ENCODE measurements at regions not wholly inside any gene's neighbourhood (a gene's known extent, or its start where the extent isn't known, plus 50 kb on each side); places are given as distances from the start of the nearest gene placed in this dataset.

DNA sequence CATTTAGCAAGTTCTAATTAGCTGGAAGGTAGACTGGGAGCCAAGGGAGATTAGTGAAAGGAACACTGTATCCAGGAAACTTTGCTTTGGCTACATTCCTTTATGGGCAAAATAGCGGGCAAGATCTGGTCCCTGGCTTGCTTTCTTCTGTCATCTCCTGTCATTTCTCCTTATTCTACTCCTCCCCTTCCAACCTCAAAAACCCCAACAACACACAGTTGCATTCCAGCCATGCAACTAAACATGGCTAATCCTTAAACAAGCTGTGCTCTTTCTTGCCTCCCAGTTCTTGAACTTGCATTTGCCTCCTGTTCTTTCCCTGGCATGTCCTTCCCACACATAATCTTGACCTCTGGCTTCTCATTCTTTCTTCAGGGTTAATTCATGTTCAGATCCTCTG is 59.5 kb upstream of the CDCA7L start:
- H2BK120ac ChIP-seq (ENCODE audit: low read depth, low read length, poor library complexity, severe bottlenecking): no peak overlapping the region
- TF ChIP-seq, protein P1, sequence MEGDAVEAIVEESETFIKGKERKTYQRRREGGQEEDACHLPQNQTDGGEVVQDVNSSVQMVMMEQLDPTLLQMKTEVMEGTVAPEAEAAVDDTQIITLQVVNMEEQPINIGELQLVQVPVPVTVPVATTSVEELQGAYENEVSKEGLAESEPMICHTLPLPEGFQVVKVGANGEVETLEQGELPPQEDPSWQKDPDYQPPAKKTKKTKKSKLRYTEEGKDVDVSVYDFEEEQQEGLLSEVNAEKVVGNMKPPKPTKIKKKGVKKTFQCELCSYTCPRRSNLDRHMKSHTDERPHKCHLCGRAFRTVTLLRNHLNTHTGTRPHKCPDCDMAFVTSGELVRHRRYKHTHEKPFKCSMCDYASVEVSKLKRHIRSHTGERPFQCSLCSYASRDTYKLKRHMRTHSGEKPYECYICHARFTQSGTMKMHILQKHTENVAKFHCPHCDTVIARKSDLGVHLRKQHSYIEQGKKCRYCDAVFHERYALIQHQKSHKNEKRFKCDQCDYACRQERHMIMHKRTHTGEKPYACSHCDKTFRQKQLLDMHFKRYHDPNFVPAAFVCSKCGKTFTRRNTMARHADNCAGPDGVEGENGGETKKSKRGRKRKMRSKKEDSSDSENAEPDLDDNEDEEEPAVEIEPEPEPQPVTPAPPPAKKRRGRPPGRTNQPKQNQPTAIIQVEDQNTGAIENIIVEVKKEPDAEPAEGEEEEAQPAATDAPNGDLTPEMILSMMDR (conservative IDR thresholded peaks at IDR 0.05): no peak
- peaks cover 3% of the 10 kb centered on the region; the same call in 1 of the 2 replicates for H3K4me1 ChIP-seq (ENCODE audit: insufficient read depth, low read length)
- DNase-seq: no peak
- no peak overlapping the region for H3K56ac ChIP-seq (ENCODE audit: insufficient read length, low read depth, low read length)
- no peaks in the 10 kb centered on the region for H3K9me3 ChIP-seq (ENCODE audit: control insufficient read depth, low read depth, low read length)
- H2BK12ac ChIP-seq (ENCODE audit: insufficient read length, low read depth, low read length): no peak overlapping the region
- no peaks in the 10 kb centered on the region for H3K9me3 Mint-ChIP-seq
- H3K14ac ChIP-seq (ENCODE audit: insufficient read depth, low read length): no peak overlapping the region
- no peaks in the 10 kb centered on the region for H3K36me3 Mint-ChIP-seq (ENCODE audit: insufficient read depth in 1 of 3, low read depth in 3 of 3)
- no peak overlapping the region for H3K23ac ChIP-seq (ENCODE audit: insufficient read length, low read depth, low read length)
- H3K79me1 ChIP-seq (ENCODE audit: insufficient read depth, low read depth, low read length, poor library complexity, severe bottlenecking): no peaks in the 10 kb centered on the region
- no peak overlapping the region for H4K5ac ChIP-seq (ENCODE audit: insufficient read length, low read depth, low read length)
- no peak overlapping the region for H2BK15ac ChIP-seq (ENCODE audit: low read depth, low read length)
- no peaks in the 10 kb centered on the region for H3K27me3 Mint-ChIP-seq (ENCODE audit: low read depth)
- H3K4me2 ChIP-seq (ENCODE audit: insufficient read depth, insufficient read length, low read length): no peak overlapping the region
- no peak overlapping the region for H2AK5ac ChIP-seq (ENCODE audit: insufficient read length, low read length)
- H3K4ac ChIP-seq (ENCODE audit: low read depth, low read length): no peak overlapping the region
- H3K4me1 Mint-ChIP-seq: peaks cover 25 to 33% of the 10 kb centered on the region in 2 experiments
- H4K91ac ChIP-seq (ENCODE audit: insufficient read length, low read depth, low read length): no peak overlapping the region
- no peaks in the 10 kb centered on the region for H3K79me2 ChIP-seq (ENCODE audit: insufficient read depth, low read length)
- H3K4me3 Mint-ChIP-seq: no peak overlapping the region
- H3K9ac ChIP-seq (ENCODE audit: extremely low read depth, insufficient read length, low read length): no peak overlapping the region
- H4K20me1 ChIP-seq (ENCODE audit: control insufficient read depth, insufficient read depth, insufficient read length): no peaks in the 10 kb centered on the region
- H3K27me3 ChIP-seq (ENCODE audit: insufficient read depth, low read length): no peaks in the 10 kb centered on the region; the same call in 1 of the 2 replicates
- H2BK20ac ChIP-seq (ENCODE audit: low read depth, low read length, poor library complexity, severe bottlenecking): no peak overlapping the region
- H2BK5ac ChIP-seq (ENCODE audit: insufficient read length, low read length): no peak overlapping the region
- no peak overlapping the region for H2AFZ ChIP-seq (ENCODE audit: low read length)
- no CpG with 5 or more reads among the region's 1 CpG for WGBS (ENCODE audit: extremely low coverage, insufficient read length, low lambda C conversion rate)
- no peak overlapping the region for H3K27ac Mint-ChIP-seq
- no peak overlapping the region for H3K27ac ChIP-seq (ENCODE audit: insufficient read length, low read depth, low read length)
- H3K23me2 ChIP-seq (ENCODE audit: insufficient read length, low read depth, low read length, poor library complexity, severe bottlenecking): no peaks in the 10 kb centered on the region
- H3T11ph ChIP-seq (ENCODE audit: low read length): no peak overlapping the region
- H4K8ac ChIP-seq (replicated peaks; ENCODE audit: insufficient read length, low read depth, low read length): no peak overlapping the region
- no peak overlapping the region for H3K18ac ChIP-seq (ENCODE audit: insufficient read length, low read depth, low read length)

All from H9 (cell line).